Smooth muscle cell (in vitro differentiated cells): ENCODE measurements at regions not wholly inside any gene's neighbourhood (a gene's known extent, or its start where the extent isn't known, plus 50 kb on each side); places are given as distances from the start of the nearest gene placed in this dataset.
A peak's percentile ranks its signal among the peaks of the same experiment; 100 is the strongest.

Source experiments
- DNase-seq: peaks from one replicate; lab custom pipeline; 2025; ENCODE audit not compliant: unreplicated experiment; lab: John Stamatoyannopoulos, UW
- H2AFZ ChIP-seq: fragments of 200-600 bp; sonication (generic); 2 replicates; pipeline ENCODE4 v1.6.0; 2016; ENCODE audit warnings: antibody characterized with exemption, low read depth, mild to moderate bottlenecking
- H3F3A ChIP-seq: fragments of 200-600 bp; sonication (generic); 2 replicates; pipeline ENCODE4 v1.6.0; 2017; ENCODE audit warnings: antibody characterized with exemption, low read depth
- H3K27ac ChIP-seq: fragments of 200-600 bp; sonication (generic); 2 replicates; pipeline ENCODE4 v1.5.1; 2016; ENCODE audit warnings: low read depth, mild to moderate bottlenecking
- H3K27me3 ChIP-seq: fragments of 200-600 bp; sonication (generic); 2 replicates; pipeline ENCODE4 v1.6.1; 2016; ENCODE audit warnings: low read depth, mild to moderate bottlenecking
- H3K36me3 ChIP-seq: fragments of 200-600 bp; sonication (generic); 2 replicates; pipeline ENCODE4 v1.5.1; 2016; ENCODE audit warnings: low read depth
- H3K4me1 ChIP-seq: fragments of 200-600 bp; sonication (generic); 2 replicates; pipeline ENCODE4 v1.5.1; 2016; ENCODE audit warnings: low read depth
- H3K4me2 ChIP-seq: fragments of 200-600 bp; sonication (generic); 2 replicates; pipeline ENCODE4 v1.6.0; 2016; ENCODE audit warnings: mild to moderate bottlenecking
- H3K4me3 ChIP-seq: fragments of 200-600 bp; sonication (generic); 2 replicates; pipeline ENCODE4 v1.5.1; 2016; ENCODE audit warnings: mild to moderate bottlenecking
- H3K79me2 ChIP-seq: fragments of 200-600 bp; sonication (generic); 2 replicates; pipeline ENCODE4 v1.6.0; 2016; ENCODE audit warnings: low read depth, mild to moderate bottlenecking
- H3K9ac ChIP-seq: fragments of 200-600 bp; sonication (generic); 2 replicates; pipeline ENCODE4 v1.6.0; 2016; ENCODE audit warnings: low read depth
- H3K9me3 ChIP-seq: fragments of 200-600 bp; sonication (generic); replicated peaks from 2 replicates; pipeline ENCODE4 v1.5.1; 2016; ENCODE audit warnings: low read depth
- H4K20me1 ChIP-seq: fragments of 200-600 bp; sonication (generic); 2 replicates; pipeline ENCODE4 v1.6.0; 2016; ENCODE audit warnings: low read depth
- WGBS: methylation state at CpG from one replicate; pipeline ENCODE4 v1.1.7; 2016; ENCODE audit warnings: low lambda C conversion rate; 5-methylcytosine and 5-hydroxymethylcytosine counted together
- TF ChIP-seq, protein P1 (sequence below): fragments of 200-600 bp; sonication (generic); IDR thresholded peaks from 2 replicates; pipeline ENCODE4 v1.5.1; 2017; ENCODE audit warnings: borderline replicate concordance, mild to moderate bottlenecking, antibody characterized with exemption; ENCODE audit not compliant: insufficient read depth, poor library complexity, severe bottlenecking

GRCh38 chr12:22755629-22756028 lies 130.7 kb downstream of the ETNK1 start:
- no peaks in the 10 kb centered on the region for H3K79me2 ChIP-seq

DNA sequence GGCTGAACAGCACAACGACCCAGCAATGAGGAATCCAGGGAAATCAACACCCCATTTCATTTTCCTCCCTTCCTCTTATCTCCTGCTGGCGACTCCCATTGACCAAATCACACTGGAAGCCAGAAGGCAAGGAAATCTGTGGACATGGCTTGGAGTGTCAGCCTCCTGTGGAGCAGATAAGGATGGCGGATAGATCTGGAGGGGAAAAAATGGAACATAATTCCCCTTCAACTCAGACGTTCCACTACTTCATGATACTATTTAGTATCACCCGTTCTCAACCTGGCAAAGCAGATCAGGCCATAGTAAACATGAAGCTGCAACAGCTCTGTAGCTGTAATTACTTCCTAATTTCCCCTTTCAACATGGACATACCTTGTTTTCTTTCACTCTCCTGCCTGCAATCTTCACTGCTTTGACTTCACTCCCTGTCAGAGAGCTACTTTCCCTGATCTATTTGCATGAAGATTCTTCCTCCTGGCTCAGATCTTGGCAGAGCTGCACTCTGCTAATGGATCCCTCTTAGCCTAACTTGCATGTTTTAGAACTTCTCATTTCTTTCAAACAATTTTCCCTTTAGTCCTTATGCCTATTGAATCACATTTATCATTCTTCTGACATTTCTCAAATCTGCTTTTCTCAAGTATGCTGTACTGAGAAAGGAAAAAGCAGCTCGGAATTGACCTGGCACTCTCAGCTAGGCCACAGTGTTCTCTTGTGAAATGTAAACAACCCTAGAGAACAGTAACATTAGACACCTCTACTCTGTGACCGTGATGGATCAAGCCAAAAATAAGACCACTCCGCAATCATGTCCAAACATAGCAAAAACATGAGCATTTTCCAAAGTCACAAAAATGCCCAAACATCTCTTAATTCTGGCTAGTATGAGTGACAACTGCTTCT lies 135.1 kb downstream of the ETNK1 start:
- TF ChIP-seq, protein P1, sequence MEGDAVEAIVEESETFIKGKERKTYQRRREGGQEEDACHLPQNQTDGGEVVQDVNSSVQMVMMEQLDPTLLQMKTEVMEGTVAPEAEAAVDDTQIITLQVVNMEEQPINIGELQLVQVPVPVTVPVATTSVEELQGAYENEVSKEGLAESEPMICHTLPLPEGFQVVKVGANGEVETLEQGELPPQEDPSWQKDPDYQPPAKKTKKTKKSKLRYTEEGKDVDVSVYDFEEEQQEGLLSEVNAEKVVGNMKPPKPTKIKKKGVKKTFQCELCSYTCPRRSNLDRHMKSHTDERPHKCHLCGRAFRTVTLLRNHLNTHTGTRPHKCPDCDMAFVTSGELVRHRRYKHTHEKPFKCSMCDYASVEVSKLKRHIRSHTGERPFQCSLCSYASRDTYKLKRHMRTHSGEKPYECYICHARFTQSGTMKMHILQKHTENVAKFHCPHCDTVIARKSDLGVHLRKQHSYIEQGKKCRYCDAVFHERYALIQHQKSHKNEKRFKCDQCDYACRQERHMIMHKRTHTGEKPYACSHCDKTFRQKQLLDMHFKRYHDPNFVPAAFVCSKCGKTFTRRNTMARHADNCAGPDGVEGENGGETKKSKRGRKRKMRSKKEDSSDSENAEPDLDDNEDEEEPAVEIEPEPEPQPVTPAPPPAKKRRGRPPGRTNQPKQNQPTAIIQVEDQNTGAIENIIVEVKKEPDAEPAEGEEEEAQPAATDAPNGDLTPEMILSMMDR, result no peak
- no peak overlapping the region for H3K27ac ChIP-seq
- no peak overlapping the region for H3K4me3 ChIP-seq
- H2AFZ ChIP-seq, result no peak overlapping the region
- H3K9me3 ChIP-seq, result no peaks in the 10 kb centered on the region
- no peaks in the 10 kb centered on the region for H3F3A ChIP-seq
- no peaks in the 10 kb centered on the region for H3K27me3 ChIP-seq
- no peak overlapping the region for H3K4me2 ChIP-seq
- no peak overlapping the region for H3K9ac ChIP-seq
- no peaks in the 10 kb centered on the region for H3K79me2 ChIP-seq
- no peak for DNase-seq
- H4K20me1 ChIP-seq, result no peaks in the 10 kb centered on the region
- H3K36me3 ChIP-seq, result no peaks in the 10 kb centered on the region
- no peaks in the 10 kb centered on the region for H3K4me1 ChIP-seq
- WGBS, result 75% methylated on average over 8 of the region's 8 CpGs

More at GRCh38 chr12:22755629-22756028, 130.7 kb downstream of the ETNK1 start:
- no peak overlapping the region for H3K9ac ChIP-seq
- H3K4me3 ChIP-seq, result no peak overlapping the region
- no peaks in the 10 kb centered on the region for H3K27me3 ChIP-seq
- no peak overlapping the region for H2AFZ ChIP-seq
- H4K20me1 ChIP-seq, result no peaks in the 10 kb centered on the region
- 93% methylated on average over 1 of the region's 1 CpG for WGBS
- no peaks in the 10 kb centered on the region for H3K36me3 ChIP-seq
- H3F3A ChIP-seq, result no peaks in the 10 kb centered on the region
- no peak overlapping the region for H3K27ac ChIP-seq
- no peak for DNase-seq
- H3K4me2 ChIP-seq, result no peak overlapping the region
- TF ChIP-seq, protein P1, result no peak
- H3K9me3 ChIP-seq, result no peaks in the 10 kb centered on the region
- H3K4me1 ChIP-seq, result no peaks in the 10 kb centered on the region

GRCh38 chr12:22765421-22766130 lies 140.6 kb downstream of the ETNK1 start:
- H3K36me3 ChIP-seq, result no peaks in the 10 kb centered on the region
- H3K9ac ChIP-seq, result no peak overlapping the region
- TF ChIP-seq, protein P1, result no peak
- peaks cover 17% of the 10 kb centered on the region for H3K4me1 ChIP-seq
- H3K79me2 ChIP-seq, result no peaks in the 10 kb centered on the region
- peak overlapping the region; percentile 38 for H2AFZ ChIP-seq
- no peak overlapping the region for H3K4me3 ChIP-seq
- 66% methylated on average over 15 of the region's 15 CpGs for WGBS
- DNase-seq, result no peak
- no peaks in the 10 kb centered on the region for H3K27me3 ChIP-seq
- no peak overlapping the region for H3K4me2 ChIP-seq
- no peak overlapping the region for H3K27ac ChIP-seq
- H3F3A ChIP-seq, result no peaks in the 10 kb centered on the region
- no peaks in the 10 kb centered on the region for H4K20me1 ChIP-seq
- H3K9me3 ChIP-seq, result no peaks in the 10 kb centered on the region
